ENCODE measurements at regions not wholly inside any gene's neighbourhood (a gene's known extent, or its start where the extent isn't known, plus 50 kb on each side); places are given as distances from the start of the nearest gene placed in this dataset.

GRCh38 chrX:22634083-22634482 is 361.4 kb downstream of the CBLL2 start:
- no peak for TF ChIP-seq EZH2 (IDR thresholded peaks at IDR 0.05; ENCODE audit: borderline replicate concordance, low read length)
- TF ChIP-seq, protein P1, sequence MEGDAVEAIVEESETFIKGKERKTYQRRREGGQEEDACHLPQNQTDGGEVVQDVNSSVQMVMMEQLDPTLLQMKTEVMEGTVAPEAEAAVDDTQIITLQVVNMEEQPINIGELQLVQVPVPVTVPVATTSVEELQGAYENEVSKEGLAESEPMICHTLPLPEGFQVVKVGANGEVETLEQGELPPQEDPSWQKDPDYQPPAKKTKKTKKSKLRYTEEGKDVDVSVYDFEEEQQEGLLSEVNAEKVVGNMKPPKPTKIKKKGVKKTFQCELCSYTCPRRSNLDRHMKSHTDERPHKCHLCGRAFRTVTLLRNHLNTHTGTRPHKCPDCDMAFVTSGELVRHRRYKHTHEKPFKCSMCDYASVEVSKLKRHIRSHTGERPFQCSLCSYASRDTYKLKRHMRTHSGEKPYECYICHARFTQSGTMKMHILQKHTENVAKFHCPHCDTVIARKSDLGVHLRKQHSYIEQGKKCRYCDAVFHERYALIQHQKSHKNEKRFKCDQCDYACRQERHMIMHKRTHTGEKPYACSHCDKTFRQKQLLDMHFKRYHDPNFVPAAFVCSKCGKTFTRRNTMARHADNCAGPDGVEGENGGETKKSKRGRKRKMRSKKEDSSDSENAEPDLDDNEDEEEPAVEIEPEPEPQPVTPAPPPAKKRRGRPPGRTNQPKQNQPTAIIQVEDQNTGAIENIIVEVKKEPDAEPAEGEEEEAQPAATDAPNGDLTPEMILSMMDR (conservative IDR thresholded peaks at IDR 0.05 in 1 of 2, IDR thresholded peaks at IDR 0.05 in 1 of 2; ENCODE audit: extremely low read depth in 1 of 2, insufficient read depth in 1 of 2, low read depth in 1 of 2, low read length in 2 of 2): no peak
